ENCODE measurements at regions not wholly inside any gene's neighbourhood (a gene's known extent, or its start where the extent isn't known, plus 50 kb on each side); places are given as distances from the start of the nearest gene placed in this dataset.

- Histone ChIP-seq H3K9me3 (no peaks in the 10 kb centered on the region), H3K36me3 (no peaks in the 10 kb centered on the region), H3K27ac (no peak overlapping the region), H3K4me3 (no peak overlapping the region), H3K27me3 (no peaks in the 10 kb centered on the region), H3K4me1 (no peaks in the 10 kb centered on the region)
- DNase-seq (no peak), ATAC-seq (no peak)
- intact Hi-C loops (cut with DNase I): no loop called here
- TF ChIP-seq, protein P1, sequence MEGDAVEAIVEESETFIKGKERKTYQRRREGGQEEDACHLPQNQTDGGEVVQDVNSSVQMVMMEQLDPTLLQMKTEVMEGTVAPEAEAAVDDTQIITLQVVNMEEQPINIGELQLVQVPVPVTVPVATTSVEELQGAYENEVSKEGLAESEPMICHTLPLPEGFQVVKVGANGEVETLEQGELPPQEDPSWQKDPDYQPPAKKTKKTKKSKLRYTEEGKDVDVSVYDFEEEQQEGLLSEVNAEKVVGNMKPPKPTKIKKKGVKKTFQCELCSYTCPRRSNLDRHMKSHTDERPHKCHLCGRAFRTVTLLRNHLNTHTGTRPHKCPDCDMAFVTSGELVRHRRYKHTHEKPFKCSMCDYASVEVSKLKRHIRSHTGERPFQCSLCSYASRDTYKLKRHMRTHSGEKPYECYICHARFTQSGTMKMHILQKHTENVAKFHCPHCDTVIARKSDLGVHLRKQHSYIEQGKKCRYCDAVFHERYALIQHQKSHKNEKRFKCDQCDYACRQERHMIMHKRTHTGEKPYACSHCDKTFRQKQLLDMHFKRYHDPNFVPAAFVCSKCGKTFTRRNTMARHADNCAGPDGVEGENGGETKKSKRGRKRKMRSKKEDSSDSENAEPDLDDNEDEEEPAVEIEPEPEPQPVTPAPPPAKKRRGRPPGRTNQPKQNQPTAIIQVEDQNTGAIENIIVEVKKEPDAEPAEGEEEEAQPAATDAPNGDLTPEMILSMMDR (IDR thresholded peaks at IDR 0.05): no peak
Observed at GRCh38 chr5:23372177-23372576, 135.2 kb upstream of the PRDM9 start.

GRCh38 chr5:23368393-23368792 is 139.0 kb upstream of the PRDM9 start:
- no peak overlapping the region for H3K27ac ChIP-seq
- no peaks in the 10 kb centered on the region for H3K36me3 ChIP-seq
- H3K27me3 ChIP-seq: no peaks in the 10 kb centered on the region
- no peaks in the 10 kb centered on the region for H3K9me3 ChIP-seq
- H3K4me3 ChIP-seq: no peak overlapping the region
- no peaks in the 10 kb centered on the region for H3K4me1 ChIP-seq
- intact Hi-C loops (cut with DNase I): no loop called here
- DNase-seq (no peak), ATAC-seq (no peak)
- TF ChIP-seq, protein P1 (IDR thresholded peaks at IDR 0.05): no peak

GRCh38 chr5:23367874-23368273 is 139.5 kb upstream of the PRDM9 start:
- H3K27ac ChIP-seq: no peak overlapping the region
- H3K4me1 ChIP-seq: no peaks in the 10 kb centered on the region
- intact Hi-C loops (cut with DNase I): no loop called here
- DNase-seq (no peak), ATAC-seq (no peak)
- no peaks in the 10 kb centered on the region for H3K27me3 ChIP-seq
- no peaks in the 10 kb centered on the region for H3K9me3 ChIP-seq
- no peak overlapping the region for H3K4me3 ChIP-seq
- TF ChIP-seq, protein P1 (IDR thresholded peaks at IDR 0.05): no peak
- no peaks in the 10 kb centered on the region for H3K36me3 ChIP-seq

- DNase-seq (no peak), ATAC-seq (no peak)
- Histone ChIP-seq H3K4me3 (no peak overlapping the region), H3K9me3 (no peaks in the 10 kb centered on the region), H3K27me3 (no peaks in the 10 kb centered on the region), H3K4me1 (no peaks in the 10 kb centered on the region), H3K36me3 (no peaks in the 10 kb centered on the region), H3K27ac (no peak overlapping the region)
- intact Hi-C loops (cut with DNase I): no loop called here
- TF ChIP-seq, protein P1 (IDR thresholded peaks at IDR 0.05): no peak
Observed at GRCh38 chr5:23353286-23353685, 154.1 kb upstream of the PRDM9 start.

GRCh38 chr5:23352446-23352845 is 155.0 kb upstream of the PRDM9 start:
- peak in 1 of 4 donors; percentile 20 for DNase-seq
- no peak overlapping the region for H3K4me3 ChIP-seq
- no peaks in the 10 kb centered on the region for H3K27me3 ChIP-seq
- H3K4me1 ChIP-seq: no peaks in the 10 kb centered on the region
- TF ChIP-seq, protein P1 (IDR thresholded peaks at IDR 0.05): no peak
- intact Hi-C loops (cut with DNase I): no loop called here
- H3K27ac ChIP-seq: no peak overlapping the region
- ATAC-seq: no peak
- H3K36me3 ChIP-seq: no peaks in the 10 kb centered on the region
- H3K9me3 ChIP-seq: no peaks in the 10 kb centered on the region

Measured in left lung (tissue), 4 donors.